A204.1 (cell line): ENCODE measurements at regions not wholly inside any gene's neighbourhood (a gene's known extent, or its start where the extent isn't known, plus 50 kb on each side); places are given as distances from the start of the nearest gene placed in this dataset.
"Not testable (repeated sequence)": the region's sequence is repeated elsewhere in the genome, so short reads cannot be mapped to it uniquely, and the experiment has no call there.

Experiments
- FAIRE-seq: peaks from 2 replicates; lab custom pipeline; 2012; peaks lifted over from hg19 to GRCh38; lab: Jason Lieb, UNC

DNA sequence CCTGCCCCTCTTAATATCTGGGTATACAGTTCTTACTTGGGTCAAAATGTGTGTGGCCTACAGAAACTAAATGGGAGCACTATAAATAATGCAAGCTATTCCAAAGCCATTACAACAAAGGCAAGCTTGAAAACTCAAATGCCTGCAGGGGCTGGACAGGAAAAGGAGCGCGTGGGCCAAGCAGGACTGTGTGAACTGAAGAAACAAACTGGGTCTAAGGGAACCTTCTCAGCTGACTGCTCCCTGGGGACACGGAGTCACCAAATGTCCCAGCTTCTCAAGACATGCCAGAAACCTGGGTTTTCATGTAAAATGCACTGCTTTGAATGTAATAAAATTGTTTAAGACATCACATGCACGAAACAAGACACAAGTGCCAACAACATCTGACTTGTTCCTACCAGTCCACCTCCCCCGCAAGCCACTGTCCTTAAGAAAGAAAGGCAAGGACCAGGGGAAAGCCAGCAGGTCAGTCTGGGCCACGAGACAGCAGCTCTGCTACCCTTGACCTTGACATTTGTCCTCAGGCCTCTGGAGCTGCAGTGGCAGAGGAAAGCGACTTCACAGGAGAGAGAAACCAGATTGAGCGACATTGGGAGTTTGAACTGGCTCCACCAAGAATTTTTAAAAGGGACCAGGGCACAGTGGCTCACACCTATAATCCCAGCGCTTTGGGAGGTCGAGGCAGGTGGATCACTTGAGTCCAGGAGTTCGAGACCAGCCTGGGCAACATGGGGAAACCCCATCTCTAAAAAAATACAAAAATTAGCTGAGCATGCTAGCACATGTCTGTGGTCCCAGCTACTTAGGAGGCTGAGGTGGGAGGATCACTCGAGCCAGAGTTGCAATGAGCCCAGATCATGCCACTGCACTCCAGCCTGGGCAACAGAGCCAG, 89.7 kb upstream of the SH3BP4 start:
- FAIRE-seq, result no peak

DNA sequence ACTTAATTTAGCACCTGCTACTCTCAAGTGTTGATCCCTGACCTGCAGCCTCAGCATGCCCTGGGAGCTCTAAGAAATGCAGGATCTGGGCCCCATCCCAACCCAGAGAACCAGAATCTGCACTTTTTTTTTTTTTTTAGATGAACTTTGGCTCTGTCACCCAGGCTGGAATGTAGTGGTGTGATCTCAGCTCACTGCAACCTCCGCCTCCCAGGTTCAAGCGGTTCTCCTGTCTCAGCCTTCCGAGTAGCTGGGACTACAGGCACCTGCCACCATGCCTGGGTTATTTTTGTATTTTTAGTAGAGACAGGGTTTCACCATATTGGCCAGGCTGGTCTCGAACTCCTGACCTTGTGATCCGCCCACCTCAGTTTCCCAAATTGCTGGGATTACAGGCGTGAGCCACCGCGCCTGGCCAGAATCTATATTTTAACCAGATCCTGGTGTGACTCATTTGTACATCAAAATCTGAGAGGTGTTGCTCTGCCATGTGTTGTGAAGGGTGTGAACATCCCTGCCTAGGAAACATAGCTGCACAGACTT, 92.4 kb upstream of the SH3BP4 start:
- FAIRE-seq, result not testable (repeated sequence)

DNA sequence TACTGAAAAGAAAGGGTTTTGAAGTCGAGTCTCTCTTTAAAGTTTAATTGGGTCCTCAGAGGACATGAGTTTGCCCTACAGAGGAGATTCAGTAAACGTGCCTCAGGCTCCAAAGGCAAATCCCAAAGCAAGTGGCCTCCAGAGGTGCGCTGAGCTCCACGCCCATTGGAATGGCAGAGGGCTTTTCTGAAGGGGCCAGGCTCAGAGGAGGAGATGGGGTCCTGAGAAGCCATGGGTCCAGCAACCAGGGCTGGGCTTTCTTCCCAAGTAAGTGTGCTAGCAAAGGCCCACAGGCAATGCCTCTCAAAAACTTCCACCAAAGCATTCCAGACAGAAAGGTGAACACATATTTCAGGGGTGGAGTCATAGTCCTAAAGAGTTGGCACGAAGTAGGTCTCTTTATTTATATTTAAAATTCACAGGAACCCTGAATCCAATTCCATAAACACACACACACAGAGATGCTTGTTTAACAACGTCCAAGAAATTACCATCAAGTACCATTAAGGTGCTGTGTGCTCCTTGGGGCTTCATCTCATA, 93.0 kb upstream of the SH3BP4 start:
- no peak for FAIRE-seq

GRCh38 chr2:234858145-234858544, 93.7 kb upstream of the SH3BP4 start:
- FAIRE-seq, result no peak

DNA sequence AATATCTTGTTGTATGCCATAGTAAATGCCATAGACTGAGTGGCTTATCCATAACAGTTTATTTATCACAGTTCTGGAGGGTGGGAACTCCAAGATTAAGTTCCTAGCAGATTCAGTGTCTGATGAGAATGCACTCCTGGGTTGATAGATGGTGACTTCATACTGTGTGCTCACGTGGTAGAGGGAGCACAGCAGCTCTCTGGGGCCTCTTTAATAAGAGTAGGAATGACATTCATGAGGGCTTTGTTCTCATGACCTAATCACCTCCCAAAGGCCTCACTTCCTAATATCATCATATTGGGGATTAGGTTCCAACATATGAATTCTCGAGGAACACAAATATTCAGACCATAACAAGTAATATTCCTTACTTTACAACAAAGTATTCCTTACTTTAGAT, 98.1 kb upstream of the SH3BP4 start:
- FAIRE-seq, result no peak

- FAIRE-seq, result no peak
These were observed 98.9 kb upstream of the SH3BP4 start for GRCh38 chr2:234852941-234853340.

- no peak for FAIRE-seq
These were observed 99.8 kb upstream of the SH3BP4 start for GRCh38 chr2:234852035-234852434.

DNA sequence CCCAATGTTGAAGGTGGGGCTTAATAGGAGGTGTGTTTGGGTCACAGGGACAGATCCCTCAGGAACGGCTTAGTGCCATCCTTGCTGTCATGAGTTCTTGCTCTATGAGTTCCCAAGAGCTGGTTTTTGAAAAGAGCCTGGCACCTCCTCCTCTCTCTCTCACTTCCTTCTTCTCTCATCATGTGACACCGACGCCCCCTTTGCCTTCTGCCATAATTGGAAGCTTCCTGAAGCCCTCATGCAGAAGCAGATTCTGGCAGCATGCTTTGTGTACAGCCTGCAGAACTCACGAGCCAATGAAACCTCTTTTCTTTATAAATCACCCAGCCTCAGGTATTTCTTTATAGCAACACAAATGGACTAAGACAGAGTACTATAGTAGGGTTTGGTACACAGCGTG, 100.4 kb upstream of the SH3BP4 start:
- no peak for FAIRE-seq

- FAIRE-seq, result no peak
These were observed 101.0 kb upstream of the SH3BP4 start for GRCh38 chr2:234850818-234851217.

DNA sequence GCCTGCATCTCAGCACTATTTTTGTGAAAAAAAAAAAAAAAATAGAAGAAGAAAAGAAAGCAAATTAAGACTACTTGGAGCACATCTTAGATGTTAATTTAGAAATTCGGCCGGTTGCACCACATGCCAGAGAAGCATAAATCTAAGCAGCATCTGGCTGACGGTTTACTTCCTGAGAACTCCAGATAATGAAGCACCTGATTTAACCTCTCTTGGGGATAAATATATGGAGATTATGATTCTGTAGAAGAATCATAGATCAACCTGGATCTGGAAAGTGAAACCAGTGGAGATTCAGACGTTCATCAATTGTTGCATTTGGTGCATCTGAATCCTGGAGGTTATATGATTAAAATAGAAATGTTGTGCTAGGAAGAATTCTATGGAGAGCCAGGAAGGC, 102.1 kb upstream of the SH3BP4 start:
- FAIRE-seq, result no peak

DNA sequence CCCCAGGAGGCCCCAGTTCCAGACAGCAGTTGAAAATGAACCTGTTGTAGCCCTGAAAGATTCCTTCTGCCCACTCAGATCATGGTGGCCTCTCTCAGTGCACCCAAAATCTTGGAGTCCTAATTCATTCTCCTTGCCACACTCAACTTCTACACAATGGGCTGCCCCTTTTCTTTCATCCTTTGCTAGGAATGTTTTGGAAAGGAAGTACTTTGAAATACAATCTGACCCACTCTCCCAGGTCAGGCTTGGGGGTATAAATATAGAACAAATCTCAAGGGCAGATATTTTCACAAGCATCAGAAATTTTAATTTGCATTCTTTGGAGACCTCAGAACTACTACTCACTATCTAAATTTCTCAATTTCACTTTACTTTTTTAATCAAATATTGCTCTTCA, 103.2 kb upstream of the SH3BP4 start:
- no peak for FAIRE-seq

- no peak for FAIRE-seq
These were observed 104.2 kb upstream of the SH3BP4 start for GRCh38 chr2:234847639-234848038.

DNA sequence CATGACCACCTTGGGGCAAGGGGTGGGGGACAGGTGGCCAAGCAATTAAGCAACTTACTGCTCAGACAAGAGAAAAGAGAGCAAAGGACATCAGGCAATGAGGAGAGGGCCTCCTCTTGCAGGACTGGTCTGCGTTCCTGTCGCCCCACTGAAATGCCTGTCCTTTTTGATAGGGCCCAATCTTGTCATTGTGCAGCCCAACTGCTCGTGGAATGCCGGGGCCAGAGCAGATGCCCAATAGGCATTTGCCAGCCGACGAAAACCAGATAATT, 104.5 kb upstream of the SH3BP4 start:
- FAIRE-seq, result no peak

DNA sequence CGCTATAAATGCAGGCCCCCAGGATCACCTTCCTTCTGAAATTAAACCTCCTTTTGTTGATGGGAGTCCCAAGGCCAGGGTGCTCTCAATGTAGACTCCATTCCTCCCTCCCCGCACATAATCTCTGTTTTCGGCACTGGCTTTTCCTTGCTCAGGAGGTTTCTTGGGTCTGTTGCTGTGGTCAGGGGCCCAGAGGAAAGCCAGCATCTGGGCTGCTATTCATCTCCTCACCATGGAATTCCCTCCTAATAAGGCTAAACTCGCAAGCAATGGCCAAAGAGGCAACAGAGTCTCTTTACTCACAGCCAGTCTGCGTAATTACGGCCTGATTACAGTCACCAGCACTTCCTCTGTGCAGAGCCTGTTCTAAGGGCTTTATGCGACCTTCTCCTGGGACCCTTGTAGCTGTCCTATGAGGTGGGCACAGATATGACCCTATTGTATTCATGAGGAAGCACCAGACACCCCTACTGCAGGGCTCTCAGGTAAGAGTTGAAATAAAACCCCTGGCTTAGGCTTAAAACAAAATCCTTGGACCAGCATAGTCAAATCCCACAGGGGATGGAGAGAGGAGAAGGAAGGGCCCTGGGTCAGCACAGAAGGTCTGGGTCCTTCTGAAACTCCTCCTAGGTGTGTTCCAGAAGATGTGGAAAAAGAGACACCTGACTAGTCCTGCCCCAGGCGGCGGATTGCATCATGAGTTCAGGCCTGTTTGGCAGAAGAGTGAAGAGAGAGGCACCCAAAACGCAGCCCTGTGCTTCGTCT, 105.0 kb upstream of the SH3BP4 start:
- FAIRE-seq, result no peak

DNA sequence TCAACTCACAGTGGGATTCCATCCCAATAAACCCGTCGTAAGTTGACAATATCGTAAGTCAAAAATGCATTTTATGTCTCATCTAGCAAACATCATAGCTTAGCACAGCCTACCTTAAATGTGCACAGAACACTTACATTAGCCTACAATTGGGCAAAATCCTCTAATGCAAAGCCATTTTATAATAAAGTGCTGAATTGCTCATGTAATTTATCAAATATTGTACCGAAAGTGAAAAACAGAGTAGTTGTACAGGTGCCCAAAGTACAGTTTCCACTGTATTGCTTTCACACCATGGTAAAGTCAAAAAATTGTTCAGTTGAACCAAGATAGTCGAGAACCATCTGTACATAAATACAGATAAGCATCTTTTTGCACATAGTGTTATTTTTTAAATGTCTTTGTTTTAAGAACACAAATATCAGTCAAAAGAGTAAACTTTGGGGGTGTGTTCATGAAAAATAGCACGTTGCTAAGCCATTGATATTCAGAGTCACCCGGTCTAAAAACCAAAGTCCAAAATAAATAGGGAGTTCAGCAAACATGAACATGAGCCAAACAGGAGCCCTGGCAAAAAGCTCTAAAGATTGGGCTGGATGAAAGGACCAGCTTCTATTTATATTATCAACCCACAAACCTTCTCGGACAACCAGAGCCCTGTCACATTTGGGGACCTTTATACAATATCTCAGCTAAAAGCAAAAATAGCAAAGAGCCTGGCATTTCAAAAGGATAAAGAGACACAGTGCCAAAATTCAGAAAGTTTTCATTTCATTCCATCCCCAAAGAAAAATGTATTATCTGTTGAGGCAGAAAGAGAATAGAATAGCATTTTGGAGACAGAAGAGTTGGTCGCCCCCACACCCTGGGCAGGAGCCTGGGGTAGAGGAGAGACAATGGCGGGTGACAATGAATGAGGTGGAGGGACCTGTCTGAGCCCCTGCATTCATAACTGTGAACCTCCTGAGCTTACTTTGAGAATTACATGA, 105.9 kb upstream of the SH3BP4 start:
- no peak for FAIRE-seq

DNA sequence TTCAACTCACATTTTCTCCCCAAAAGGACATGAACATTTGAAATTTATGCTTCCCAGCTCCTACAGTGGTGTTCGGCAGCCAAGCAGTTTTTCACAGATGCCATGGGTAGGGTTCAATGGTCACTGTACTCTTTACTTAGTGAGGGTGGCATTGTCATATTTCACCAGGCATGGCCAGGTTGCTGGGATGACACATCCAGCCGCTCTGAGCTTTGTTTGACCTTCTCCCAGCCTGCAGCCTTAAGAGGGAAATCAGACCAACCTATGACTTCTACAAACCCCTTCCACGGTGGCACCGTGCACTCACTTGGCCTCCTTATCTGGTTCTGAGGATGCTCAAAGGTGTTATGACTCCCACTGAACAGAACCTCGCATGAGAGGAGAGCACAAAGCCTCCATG, 108.4 kb upstream of the SH3BP4 start:
- no peak for FAIRE-seq

DNA sequence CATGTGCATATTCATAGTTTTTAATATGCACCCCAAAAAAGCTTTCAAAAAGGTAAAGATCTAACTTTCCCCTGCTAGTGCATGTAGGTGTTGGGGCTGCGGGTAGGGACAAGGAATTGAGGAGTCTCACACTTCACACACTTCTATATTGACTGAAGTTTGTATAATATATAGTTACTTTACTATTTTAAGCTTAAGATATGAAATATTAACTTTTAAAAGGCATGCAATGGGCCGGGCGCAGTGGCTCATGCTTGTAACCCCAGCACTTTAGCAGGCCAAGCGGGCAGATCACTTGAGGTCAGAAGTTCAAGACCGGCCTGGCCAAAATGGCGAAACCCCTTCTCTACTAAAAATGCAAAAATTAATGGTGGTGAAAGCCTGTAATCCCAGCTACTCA, 109.1 kb upstream of the SH3BP4 start:
- no peak for FAIRE-seq

DNA sequence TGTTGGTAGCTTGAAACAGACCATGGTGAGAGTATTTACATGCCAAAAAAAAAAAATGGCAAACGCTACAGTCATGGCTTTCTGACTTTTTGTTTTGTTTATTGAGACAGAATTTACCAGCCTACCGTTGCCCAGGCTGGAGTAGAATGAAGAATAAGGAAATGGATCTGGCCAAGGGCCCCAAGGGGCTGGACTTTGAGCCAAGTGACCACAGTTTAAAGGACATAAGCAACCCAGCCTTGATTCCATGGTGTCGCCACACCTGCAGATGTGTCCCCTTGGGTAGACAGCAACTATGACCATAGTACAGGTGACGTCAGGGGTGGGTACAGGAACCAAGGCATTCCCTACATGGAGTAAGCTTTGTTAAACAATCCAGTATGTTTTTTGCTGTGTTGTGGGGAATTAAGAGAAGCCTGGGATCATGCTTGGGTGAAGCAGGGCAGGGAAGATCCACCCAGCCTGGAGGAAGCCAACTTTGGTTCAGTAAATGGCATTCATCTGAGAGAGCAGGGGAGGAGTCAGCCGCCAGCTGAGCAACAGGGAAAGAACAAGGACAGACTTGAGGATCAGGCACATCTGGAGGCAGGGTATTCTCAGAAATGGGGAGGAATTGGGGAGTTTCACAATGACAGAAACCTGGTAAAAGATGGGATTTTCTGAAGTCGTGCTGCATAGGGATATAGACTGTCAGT, 110.3 kb upstream of the SH3BP4 start:
- no peak for FAIRE-seq

- FAIRE-seq, result no peak
These were observed 111.5 kb upstream of the SH3BP4 start for GRCh38 chr2:234840336-234840735.

- FAIRE-seq, result no peak
These were observed 112.5 kb upstream of the SH3BP4 start for GRCh38 chr2:234839285-234839684.

GRCh38 chr2:234836271-234836670, 115.5 kb upstream of the SH3BP4 start:
- FAIRE-seq, result no peak
